ENCODE measurements at regions not wholly inside any gene's neighbourhood (a gene's known extent, or its start where the extent isn't known, plus 50 kb on each side); places are given as distances from the start of the nearest gene placed in this dataset.

GRCh38 chr5:74007193-74007592, 381.2 kb downstream of the ARHGEF28 start:
- TF ChIP-seq CTCF (IDR thresholded peaks at IDR 0.05; ENCODE audit: low read length): no peak
- no peak for TF ChIP-seq EZH2phosphoT487 (IDR thresholded peaks at IDR 0.05; ENCODE audit: low read length)
- no peak for TF ChIP-seq EZH2 (optimal IDR thresholded peaks at IDR 0.05; ENCODE audit: low read depth, low read length)
